ENCODE measurements at regions not wholly inside any gene's neighbourhood (a gene's known extent, or its start where the extent isn't known, plus 50 kb on each side); places are given as distances from the start of the nearest gene placed in this dataset.

DNA sequence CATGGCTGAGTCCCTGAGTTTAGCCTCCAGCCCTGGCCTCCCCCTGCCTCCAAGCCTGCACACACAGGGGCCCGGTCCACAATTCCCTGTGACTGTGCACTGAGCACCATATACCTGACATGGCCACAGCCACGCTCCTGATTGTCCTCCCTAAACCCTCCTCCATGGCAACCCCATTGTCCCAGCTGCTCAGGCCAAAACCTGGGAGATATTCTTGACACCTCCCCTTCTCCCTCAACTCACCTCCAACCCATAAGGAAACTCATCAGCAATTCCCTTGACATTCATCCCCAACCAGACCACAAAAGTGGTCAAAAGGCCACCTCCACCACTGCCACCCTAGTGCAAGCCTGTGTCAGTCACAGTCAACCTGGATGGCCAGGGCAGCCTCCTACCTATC is 107.5 kb upstream of the MVB12B start:
- H3K4me3 ChIP-seq (ENCODE audit: low read depth, low read length) = no peak overlapping the region
- no peak for TF ChIP-seq CTCF (IDR thresholded peaks at IDR 0.05; ENCODE audit: borderline replicate concordance, insufficient read depth, low read depth, low read length)

- TF ChIP-seq CTCF (IDR thresholded peaks at IDR 0.05; ENCODE audit: borderline replicate concordance, insufficient read depth, low read depth, low read length) = no peak
- H3K4me3 ChIP-seq (ENCODE audit: low read depth, low read length) = no peak overlapping the region
Observed at GRCh38 chr9:126219648-126220063, 107.0 kb upstream of the MVB12B start.

- no peak overlapping the region for H3K4me3 ChIP-seq (ENCODE audit: low read depth, low read length)
- no peak for TF ChIP-seq CTCF (IDR thresholded peaks at IDR 0.05; ENCODE audit: borderline replicate concordance, insufficient read depth, low read depth, low read length)
Observed at GRCh38 chr9:126221480-126221879, 105.1 kb upstream of the MVB12B start.

DNA sequence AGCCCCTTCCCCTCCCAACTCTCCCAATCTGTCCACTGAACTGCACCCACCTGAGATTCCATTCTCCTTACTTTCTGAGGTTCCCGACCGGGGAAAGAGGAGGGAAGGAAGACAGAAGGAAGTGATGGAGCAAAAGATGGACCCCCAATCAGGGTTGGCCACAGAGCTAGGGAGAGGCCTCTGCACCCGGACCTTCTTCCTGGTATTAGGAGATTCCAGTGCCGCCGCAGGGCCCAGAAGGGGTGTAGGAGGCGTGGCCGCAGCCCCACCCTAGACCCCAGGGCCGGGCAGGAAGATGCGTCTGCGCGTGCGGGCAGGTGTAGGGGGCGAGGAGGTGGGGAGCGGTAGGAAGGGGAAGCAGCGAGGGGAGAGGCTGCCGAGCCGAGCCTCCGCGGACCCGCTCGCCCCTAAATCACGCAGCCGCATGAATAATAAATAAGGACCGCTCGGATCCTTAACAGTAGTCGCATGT is 104.2 kb upstream of the MVB12B start:
- H3K4me3 ChIP-seq (ENCODE audit: low read depth, low read length) = no peak overlapping the region
- no peak for TF ChIP-seq CTCF (IDR thresholded peaks at IDR 0.05; ENCODE audit: borderline replicate concordance, insufficient read depth, low read depth, low read length)

DNA sequence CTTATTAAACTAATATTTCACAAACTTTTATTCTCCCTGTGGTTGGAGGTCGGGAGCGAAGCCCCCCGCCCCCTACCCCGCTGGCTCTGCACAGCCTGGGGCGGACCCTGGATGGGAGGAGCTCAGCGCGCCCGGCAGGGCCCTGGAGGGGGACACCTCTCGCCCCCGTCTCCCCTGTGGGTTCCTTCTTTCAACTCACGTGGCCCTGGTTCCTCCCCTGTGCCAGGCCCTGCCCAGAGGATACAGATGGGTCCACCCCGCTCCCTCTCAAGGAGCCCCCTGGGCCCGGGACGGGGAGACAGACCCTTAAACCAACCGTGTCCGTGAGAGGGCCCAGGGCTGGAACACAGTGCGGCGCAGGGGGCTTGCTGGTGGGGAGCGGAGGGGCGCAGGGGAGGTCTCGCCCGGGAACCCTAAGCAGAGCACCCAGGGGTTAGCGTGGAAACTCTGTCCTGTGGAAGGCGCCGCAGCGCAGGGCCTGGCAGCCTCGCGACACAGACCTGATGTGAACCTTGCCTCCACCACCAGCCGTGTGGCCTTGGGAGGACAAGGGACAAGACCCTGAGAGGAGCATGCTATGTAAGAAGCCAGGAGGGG is 103.7 kb upstream of the MVB12B start:
- no peak overlapping the region for H3K4me3 ChIP-seq (ENCODE audit: low read depth, low read length)
- no peak for TF ChIP-seq CTCF (IDR thresholded peaks at IDR 0.05; ENCODE audit: borderline replicate concordance, insufficient read depth, low read depth, low read length)

DNA sequence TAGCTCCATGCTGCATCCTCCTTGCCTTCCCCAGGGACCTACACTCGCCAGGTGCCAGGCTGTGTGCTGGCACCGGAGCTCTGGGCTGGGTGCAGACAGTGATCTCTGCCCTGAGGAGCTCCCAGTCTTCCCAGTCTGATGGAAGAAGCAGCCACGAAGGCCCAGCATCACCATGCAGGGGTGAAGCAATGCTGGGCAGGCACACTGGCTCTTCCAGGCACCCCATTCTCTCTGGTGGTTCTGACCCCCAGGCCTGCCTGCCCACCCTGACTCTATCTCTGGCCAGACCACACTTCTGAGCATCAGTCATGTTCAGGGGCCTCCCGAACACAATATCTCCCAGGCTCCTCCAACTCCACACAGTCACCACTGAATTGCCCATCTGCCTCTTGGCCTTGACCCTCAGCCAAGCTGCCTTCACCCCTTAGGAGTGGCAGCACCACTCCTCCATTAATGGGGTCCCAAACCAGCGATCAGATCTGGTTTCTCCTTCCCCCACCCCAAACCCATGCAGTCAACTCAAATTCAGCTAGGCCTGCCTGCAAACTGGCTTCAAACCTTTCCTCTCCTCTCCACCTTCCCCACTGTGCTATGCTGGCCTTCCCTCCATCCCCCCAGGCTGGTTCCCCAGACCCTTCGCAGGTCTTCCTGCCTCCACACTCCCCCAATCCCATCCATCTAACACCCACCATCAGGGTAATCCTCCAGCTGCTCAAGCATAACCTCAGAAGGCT is 102.7 kb upstream of the MVB12B start:
- no peak for TF ChIP-seq CTCF (IDR thresholded peaks at IDR 0.05; ENCODE audit: borderline replicate concordance, insufficient read depth, low read depth, low read length)
- no peak overlapping the region for H3K4me3 ChIP-seq (ENCODE audit: low read depth, low read length)

All from GM12875 (cell line).